HT-29 (cell line): ENCODE measurements at regions not wholly inside any gene's neighbourhood (a gene's known extent, or its start where the extent isn't known, plus 50 kb on each side); places are given as distances from the start of the nearest gene placed in this dataset.
A peak's percentile ranks its signal among the peaks of the same experiment; 100 is the strongest.
"Not testable (repeated sequence)": the region's sequence is repeated elsewhere in the genome, so short reads cannot be mapped to it uniquely, and the experiment has no call there.

ENCODE experiments used
- DNase-seq: peaks from one replicate; pipeline ENCODE4 v3.0.0-alpha.2; 2015; ENCODE audit warnings: low spot score

DNA sequence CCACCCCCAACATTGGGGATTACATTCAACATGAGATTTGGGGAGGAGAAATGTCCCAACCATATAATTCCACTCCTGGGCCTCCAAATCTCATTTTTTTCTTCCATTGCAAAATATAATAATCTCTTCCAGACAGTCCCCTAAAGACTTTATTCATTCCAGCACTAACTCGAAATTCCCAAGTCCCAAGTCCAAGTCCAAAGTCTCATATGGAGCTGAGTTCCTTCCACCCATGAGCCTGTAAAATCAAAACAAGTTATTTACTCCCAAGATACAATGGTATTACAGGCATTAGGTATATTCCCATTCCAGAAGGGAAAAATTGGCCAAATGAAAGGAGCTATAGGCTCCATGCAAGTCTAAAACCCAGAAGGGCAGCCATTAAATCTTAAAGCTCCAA, 56.7 kb downstream of the P2RY1 start:
- DNase-seq, result no peak

DNA sequence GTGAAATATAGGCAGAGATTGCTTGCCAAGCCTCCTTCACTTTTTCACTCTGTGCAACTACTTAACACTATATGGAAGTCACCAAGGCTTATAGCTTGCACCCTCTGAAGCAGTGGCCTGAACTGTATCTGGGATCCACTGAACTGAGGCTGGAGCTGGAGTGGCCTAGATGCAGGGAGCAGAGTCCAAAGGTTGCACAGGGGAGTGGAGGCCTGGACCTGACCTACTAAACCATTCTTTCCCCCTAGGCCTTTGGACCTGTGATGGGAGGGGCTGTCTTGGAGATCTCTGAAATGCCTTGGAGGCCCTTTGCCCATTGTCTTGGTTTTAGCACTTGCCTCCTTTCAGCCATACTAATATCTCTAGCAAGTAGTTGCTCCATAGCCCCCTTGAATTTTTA, 57.5 kb downstream of the P2RY1 start:
- DNase-seq, result no peak

DNA sequence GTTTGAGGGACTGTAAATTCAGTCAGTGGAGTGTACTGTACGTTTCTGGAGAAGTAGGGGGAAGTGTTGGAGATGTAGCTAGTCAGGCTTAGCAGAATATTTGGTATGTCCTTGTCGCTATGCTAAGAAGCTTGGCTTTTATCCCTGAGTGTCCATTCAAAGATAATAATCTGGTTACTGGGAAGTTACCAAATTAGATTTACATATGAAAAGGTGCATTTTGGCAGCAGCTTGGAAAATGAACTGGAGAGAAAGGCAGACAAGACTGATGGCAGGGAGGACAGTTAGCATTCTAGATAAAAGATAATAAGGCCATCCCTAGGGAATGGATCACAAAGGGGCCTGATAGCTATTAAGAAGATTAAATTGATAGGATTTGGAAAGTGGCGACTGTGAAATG, 58.7 kb downstream of the P2RY1 start:
- DNase-seq, result no peak

DNA sequence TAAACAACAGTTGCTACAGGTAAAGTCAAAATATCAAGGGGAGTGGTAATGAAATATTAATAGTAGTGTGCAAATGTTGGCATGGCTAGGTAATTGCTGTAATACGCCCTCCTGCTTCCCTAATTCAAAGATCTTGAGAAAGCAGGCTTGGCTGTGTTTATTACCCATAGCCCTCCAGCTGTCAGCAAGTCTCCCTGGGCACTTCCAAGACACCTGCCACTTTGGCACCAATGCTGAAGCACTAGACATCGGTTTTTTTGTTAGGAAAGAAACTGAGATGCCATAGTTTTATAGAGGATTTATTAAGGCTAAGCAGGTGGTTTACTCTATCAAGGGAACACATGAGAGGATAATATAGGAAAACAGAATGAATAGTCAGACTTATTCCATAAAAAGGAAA, 64.4 kb downstream of the P2RY1 start:
- DNase-seq, result no peak

DNA sequence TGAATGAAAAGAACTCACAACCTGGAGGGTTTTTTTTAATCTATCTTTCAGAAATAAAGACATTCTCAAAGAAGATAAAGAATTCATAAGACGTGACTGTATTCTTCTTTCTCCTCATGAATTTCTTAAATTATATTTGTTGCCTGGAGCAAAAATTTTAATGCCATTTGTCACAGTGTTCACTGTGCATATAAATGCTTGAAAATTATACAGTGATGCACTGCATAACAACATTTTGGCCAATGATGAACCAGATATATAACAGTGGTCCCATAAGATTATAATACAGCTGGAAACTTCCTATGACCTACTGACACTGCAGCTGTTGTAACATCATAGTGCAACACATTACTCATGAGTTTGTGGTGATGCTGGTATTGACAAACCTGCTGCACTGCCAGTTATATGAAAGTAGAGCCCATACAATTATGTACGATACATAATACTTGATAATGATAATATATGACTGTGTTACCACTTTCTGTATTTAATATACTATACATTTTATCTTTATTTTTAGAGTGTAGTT, 67.3 kb downstream of the P2RY1 start:
- DNase-seq, result no peak

DNA sequence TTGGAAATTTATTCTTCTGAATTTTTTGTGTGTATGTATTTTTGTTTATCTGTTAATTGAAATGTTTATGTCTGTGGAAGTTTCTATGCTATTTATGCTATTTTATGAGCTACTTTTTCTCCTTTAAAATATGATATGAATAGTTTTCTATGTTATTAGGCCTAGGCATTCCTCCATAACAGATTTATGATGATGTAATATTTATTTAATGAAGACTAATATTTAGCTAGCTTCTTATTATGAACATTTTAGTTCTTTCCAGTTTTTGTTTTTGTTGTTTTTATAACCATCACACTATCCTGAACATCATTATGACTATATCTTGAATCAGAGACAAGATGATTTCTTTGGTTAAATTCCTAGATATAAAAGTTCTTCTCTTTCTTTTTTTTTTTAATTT, 70.7 kb downstream of the P2RY1 start:
- DNase-seq, result no peak

DNA sequence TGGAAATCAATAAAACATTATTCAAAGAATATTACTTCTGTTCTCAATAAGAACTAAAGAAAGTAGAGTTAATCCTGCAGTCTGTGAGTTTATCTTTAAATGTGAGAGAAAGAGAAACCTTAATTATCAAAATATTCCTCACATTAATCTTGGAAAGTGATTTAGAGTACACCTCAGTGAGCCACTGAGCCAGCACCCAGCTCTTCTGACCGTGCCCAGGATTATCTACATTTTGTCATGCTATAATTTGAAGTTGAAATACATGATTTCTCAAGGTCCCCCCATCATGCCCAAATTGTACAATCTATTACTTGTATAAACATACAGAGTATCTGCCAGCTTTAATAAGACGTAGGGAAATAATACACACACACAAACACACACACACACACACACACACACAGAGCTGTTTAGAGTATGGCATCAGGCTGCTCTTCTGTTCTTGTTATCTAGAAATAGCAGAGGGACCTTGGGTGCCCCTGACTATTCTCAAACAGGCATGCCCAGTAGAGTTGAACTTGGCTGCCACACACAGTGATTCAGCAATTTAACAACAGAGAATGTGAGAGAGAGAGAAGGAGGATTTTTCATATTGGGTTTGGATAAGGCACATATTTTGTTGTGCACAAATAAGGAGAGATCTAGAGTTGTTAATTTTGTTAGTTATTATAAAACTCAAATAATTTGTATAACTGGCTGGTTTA, 74.4 kb downstream of the P2RY1 start:
- no peak for DNase-seq

DNA sequence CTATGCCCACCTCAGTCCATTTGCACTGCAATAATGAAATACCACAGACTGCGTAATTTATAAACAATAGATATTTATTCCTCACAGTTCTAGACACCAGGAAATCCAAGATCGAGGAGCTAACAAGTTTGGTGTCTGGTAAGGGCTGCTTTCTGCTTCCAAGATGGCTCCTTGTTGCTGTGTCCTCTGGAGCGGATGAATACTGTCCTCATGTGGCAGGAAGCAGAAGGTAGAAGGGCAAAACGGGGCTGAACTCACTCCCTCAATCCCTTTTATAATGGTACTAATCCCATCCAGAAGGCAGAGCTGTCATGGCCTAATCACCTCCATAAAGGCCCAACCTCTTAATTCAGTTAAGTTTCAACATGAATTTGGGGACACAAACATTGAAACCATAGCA, 75.3 kb downstream of the P2RY1 start:
- no peak for DNase-seq

DNA sequence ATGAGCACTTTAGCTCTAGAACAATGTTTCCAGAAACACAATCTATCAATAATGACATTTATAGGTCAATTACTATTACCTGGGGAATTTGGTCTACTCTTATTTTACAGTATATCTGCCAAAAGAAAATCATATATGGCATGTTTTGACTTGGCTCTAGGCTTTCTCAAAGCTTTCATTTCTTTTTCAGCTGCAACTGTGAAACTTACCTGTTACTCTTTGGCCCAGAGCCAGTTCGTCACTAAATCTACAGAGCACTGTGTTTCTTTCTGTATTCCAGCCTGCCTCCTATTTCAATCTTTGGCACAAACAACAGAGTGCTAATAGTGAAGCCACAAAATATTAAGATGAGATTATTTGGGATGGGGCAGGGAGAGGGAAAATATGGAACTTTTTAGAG, 76.0 kb downstream of the P2RY1 start:
- DNase-seq, result no peak

DNA sequence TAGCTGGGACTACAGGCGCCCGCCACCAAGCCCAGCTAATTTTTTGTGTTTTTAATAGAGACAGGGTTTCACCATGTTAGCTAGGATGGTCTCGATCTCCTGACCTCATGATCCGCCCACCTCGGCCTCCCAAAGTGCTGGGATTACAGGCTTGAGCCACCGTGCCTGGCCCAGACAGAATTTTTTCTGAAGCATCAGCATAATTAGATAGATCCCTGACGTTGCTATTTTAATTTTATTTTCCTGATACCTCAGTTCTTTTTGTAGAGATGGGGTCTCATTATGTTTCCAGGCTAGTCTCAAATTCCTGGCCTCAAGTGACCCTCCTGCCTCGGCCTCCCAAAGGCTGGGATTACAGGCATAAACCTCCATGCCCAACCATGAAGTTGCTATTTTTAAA, 79.8 kb downstream of the P2RY1 start:
- DNase-seq, result not testable (repeated sequence)

DNA sequence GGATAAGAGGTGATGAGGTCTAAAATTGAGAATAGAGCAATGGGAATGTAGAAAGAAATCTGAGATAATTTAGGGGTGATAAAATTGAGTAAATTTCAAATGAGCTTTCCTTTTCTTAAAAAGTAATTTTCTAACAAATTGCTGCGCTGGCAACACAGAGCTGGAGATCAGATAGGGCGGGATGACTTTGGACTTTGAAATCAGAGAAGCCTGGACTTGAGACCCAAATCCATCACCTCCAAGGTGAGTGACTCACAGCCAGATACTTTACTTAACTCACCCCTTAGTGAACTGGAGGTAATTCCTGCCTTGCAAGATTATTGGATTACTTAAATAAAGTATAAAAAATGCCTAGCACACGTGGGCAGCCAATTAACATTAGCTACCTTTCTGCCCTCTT, 80.8 kb downstream of the P2RY1 start:
- no peak for DNase-seq

DNA sequence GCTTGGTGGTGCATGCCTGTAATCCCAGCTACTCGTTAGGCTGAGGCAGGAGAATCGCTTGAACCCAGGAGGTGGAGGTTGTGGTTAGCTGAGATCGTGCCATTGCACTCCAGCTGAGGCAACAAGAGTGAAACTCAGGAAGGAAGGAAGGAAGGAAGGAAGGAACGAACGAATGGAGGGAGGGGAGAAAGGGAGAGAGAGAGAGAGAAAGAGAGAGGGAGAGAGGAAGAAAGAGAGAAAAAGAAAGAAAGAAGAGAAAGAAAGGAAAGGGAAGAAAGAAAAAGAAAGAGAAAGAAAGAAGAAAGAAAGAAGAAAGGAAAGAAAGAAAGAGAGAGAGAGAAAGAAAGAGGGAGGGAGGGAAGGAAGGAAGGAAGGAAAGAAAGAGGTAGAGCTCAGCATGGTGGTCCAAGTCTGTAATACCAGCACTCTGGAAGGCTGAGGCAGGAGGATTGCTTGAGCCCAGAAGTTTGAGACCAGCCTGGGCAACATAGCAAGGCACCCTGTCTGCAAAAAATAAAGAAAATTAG, 81.9 kb downstream of the P2RY1 start:
- no peak for DNase-seq

DNA sequence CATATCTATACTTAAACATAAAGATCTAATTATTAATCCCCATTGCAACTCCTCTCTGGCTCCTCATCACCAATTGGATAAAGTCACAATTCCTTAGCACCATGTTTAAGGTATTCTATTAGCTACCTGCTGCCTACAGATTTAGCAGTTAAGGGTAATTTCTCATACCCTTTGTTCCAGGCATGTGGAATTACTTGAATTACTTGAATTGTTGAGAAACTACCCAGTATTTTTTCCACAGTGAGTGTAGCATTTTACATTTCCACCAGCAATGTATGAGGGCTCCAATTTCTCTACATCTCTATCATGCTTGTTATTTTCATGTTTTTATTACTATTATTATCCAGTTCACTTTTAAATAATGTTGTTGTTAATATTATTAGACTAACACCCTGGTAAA, 86.4 kb downstream of the P2RY1 start:
- DNase-seq, result no peak

DNA sequence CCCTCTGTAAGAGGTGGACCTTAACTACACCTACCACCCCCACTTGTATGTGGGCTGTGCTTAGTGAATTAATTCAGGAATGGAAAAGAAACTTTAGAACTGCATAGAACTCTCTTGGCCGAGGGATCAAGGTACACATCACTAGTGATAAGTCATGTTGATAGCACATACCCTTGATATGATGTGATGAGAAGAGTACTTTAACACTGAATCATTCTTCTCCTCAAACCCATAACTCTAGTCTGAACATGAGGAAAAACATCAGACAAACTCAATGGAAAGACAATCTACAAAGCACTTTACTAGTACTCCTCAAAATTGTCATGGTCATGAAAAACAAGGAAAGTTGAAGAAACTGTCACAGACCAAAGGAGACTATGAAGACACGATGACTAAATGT, 87.6 kb downstream of the P2RY1 start:
- DNase-seq, result no peak

DNA sequence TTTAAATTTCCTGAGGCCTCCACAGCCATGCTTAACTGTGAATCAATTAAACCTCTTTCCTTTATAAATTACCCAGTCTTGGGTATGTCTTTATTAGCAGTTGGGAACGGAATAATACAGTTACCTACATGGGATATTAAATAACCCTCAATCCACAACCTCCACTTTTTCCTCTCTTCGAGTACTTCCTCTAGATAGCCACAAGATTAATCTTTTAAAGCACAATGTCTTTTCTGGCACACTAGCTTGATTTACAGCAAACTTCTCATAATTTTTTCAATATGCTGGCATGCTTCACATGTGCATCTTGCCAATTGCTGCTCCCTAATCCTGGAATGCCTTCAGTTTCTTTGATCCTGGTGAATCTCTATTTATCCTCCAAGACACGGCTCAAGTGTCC, 92.2 kb downstream of the P2RY1 start:
- DNase-seq, result no peak

DNA sequence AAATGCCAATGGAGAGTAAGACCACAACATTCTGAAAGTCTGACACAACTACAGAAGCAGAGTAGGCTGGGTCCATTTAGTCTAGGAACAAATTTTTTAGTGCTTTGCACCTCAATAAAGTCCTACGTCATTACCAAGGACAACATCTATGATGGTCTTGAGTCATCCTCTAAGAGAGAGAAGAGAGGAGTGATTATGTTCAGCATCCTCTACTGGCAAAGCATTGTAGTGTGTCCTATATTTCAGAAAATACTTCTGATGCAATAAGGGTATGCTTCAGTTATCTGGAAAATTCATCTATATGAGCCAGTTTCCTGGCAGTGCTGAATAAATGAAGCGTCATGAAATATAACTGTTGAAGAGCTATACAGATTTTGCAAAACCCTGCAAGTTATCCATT, 95.6 kb downstream of the P2RY1 start:
- no peak for DNase-seq

DNA sequence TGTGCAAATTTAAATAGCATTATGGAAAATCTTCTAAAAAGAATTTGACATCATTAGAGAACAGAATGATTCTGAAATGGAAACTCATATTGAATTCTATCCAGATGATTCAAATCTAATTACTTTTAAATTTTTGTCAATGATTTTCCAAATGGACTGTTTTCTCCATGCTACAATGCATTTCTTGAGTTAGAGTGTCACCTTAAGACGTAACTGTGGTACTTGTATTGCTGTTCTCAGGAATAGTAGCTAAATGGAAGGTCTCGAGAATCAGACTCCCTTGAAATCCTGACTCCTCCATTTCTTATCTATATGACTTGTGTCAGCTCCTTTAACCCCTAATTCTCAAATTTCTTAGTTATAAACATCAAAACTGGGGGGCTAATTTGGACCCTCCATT, 102.3 kb downstream of the P2RY1 start:
- no peak for DNase-seq

DNA sequence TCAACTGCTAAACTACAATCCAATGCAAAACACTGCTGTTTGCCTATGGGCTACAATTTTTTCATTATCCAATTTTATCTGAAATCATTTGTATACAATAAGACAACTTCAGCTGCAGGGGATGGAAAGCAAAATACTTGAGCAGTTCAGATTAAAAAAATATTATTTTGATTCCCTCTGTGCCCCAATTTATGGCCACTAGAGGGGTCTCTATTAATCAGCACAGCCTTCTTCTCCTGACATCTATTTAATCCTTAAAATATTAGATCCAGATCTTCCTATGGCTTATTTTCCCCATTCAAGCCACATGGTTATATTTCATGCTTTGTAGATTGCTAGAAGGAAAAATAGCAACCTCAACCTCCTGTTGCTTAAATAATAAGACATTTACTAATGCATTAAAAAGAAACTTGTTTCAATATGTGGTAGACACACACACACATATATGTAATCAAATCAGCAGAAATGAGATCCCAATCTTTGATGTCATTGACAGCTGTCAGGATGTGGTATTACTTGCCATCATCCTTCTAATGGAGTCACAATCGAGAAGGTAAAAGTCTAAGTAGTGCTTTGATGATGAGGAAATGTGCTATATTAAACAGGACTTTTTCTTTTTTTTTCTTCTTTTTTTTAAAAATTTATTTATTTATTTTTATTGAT, 104.2 kb downstream of the P2RY1 start:
- DNase-seq, result no peak

DNA sequence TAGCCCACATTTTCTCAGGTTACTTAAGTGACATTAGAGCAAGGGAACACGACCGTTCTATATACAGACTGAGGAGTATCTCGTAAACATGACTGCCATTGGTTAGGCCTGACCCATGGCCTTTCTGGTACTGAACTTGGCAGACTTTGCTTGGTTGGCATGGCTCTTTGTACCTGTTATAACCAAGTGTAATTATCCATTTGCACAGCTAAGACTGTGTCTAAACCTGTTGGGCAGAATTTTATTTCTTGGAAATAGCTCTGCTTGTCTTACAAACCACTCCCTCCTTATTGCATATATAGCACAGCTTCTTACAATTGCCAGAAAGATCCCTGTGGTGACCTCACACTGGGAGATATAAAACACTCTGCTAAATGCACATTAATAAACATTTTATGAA, 106.9 kb downstream of the P2RY1 start:
- no peak for DNase-seq

DNA sequence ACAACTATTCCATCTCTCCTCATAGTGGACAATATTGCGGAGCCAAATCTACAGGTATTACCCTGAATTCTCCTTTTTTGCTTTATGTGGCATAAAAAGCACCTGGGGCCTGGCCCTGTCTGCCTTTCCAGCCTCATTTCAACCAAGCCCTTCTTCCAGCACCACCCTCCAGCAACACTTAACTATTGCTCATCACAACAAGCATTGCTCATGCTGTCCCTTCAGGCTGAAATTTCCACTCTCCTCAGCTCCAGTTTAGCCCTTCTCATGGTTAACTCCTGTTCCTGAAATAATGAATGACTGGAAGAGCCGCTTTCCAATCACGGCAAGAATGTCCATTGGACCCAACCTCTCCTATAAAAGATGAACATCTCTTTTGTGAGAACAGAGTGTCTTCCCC, 107.4 kb downstream of the P2RY1 start:
- no peak for DNase-seq

DNA sequence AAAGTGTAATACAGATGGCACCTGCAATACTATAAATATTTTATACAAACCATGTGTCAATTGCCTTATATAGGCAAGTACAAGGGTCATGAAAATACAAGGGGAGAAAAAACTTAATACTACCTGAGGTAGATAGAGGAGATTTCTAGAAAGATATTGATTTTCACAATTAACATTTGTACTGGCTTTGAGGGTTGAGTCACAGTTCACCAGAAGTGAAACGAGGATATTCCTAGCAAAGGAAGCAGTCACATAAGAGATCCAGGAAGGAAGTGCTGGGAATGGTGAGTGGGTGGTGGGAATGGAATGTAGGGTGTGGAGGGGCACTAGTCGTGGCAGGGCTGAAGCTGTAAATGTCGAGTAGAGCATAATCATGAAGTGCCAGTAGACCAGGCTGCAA, 108.7 kb downstream of the P2RY1 start:
- DNase-seq, result peak; percentile 61

DNA sequence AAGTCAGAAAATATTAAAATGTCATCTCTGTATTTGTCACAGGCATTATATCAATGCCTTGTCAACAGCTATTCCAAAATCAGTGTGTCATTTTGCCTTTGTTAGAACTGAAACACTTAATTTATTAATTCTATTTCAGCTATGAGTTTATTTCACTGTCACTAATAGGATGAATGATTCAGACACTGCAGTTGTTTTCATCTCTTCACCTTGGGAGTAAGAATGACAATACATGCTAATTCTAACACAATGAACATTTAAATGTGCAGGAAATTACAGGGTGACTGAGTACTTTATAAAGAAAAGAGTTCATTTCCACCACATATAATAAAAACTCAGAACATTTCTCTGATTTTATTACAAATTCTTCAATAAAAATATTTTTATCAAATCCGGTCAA, 109.7 kb downstream of the P2RY1 start:
- no peak for DNase-seq

DNA sequence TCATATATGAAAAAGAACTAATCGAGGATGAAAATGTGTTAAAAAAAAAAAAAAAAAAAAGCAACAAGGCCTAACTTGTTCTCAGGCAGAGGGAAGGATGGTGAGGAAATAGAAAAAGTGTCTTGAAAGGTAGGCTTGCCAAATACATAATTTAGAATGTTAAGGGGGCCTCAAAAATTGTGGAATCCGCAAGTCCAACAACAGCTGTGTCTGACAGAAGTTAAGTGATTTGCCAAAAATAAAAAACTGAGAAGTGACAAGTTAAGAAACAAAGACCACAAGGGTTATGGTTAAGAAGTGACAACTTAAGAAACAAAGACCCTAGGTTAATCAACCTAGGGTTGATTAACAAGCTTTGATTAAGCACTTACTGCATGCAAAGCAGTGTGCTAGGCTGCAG, 110.6 kb downstream of the P2RY1 start:
- DNase-seq, result no peak
